Fibroblast of pulmonary artery (primary cell): ENCODE measurements at regions not wholly inside any gene's neighbourhood (a gene's known extent, or its start where the extent isn't known, plus 50 kb on each side); places are given as distances from the start of the nearest gene placed in this dataset.

Experiments
- DNase-seq: peaks from one replicate; pipeline ENCODE4 v3.0.0-alpha.2; 2010; ENCODE audit warnings: low read depth
- H3K4me3 ChIP-seq: replicated peaks from 2 replicates; pipeline ENCODE4 v1.5.1; 2011; ENCODE audit warnings: low read depth, mild to moderate bottlenecking, control low read depth, low read length, moderate library complexity
- CTCF ChIP-seq: IDR thresholded peaks from 2 replicates; pipeline ENCODE4 v1.5.1; 2011; ENCODE audit warnings: mild to moderate bottlenecking, control low read depth, low read length, inconsistent platforms; ENCODE audit errors: missing control alignments

- no peak overlapping the region for H3K4me3 ChIP-seq
- no peak for TF ChIP-seq CTCF
These were observed 599.4 kb upstream of the PBX1 start for GRCh38 chr1:163959622-163960021.

GRCh38 chr1:163970151-163970550, 588.8 kb upstream of the PBX1 start:
- no peak for DNase-seq
- H3K4me3 ChIP-seq, result no peak overlapping the region
- no peak for TF ChIP-seq CTCF

More at GRCh38 chr1:163959622-163960021, 599.4 kb upstream of the PBX1 start:
- no peak for DNase-seq

- DNase-seq, result no peak
- no peak overlapping the region for H3K4me3 ChIP-seq
- TF ChIP-seq CTCF, result no peak
These were observed 588.3 kb upstream of the PBX1 start for GRCh38 chr1:163970699-163971098.

- DNase-seq, result no peak
- TF ChIP-seq CTCF, result no peak
- H3K4me3 ChIP-seq, result no peak overlapping the region
These were observed 585.4 kb upstream of the PBX1 start for GRCh38 chr1:163973586-163973985.

GRCh38 chr1:163974120-163974519, 584.9 kb upstream of the PBX1 start:
- TF ChIP-seq CTCF, result no peak
- no peak overlapping the region for H3K4me3 ChIP-seq
- DNase-seq, result no peak

- H3K4me3 ChIP-seq, result no peak overlapping the region
- no peak for TF ChIP-seq CTCF
- no peak for DNase-seq
These were observed 578.6 kb upstream of the PBX1 start for GRCh38 chr1:163980394-163980793.

GRCh38 chr1:163981500-163982030, 577.4 kb upstream of the PBX1 start:
- no peak overlapping the region for H3K4me3 ChIP-seq
- no peak for DNase-seq
- TF ChIP-seq CTCF, result no peak
